ENCODE measurements at regions not wholly inside any gene's neighbourhood (a gene's known extent, or its start where the extent isn't known, plus 50 kb on each side); places are given as distances from the start of the nearest gene placed in this dataset.
A peak's percentile ranks its signal among the peaks of the same experiment; 100 is the strongest.

- H3K27me3 Mint-ChIP-seq (ENCODE audit: low read depth): no peaks in the 10 kb centered on the region
- H3K27ac Mint-ChIP-seq: no peak overlapping the region
- H3K36me3 Mint-ChIP-seq (ENCODE audit: low read depth): no peaks in the 10 kb centered on the region
- H3K9me3 Mint-ChIP-seq: peaks cover 37% of the 10 kb centered on the region
- H3K4me3 Mint-ChIP-seq: no peak overlapping the region
- no peaks in the 10 kb centered on the region for H3K4me1 Mint-ChIP-seq
- TF ChIP-seq, protein P1, sequence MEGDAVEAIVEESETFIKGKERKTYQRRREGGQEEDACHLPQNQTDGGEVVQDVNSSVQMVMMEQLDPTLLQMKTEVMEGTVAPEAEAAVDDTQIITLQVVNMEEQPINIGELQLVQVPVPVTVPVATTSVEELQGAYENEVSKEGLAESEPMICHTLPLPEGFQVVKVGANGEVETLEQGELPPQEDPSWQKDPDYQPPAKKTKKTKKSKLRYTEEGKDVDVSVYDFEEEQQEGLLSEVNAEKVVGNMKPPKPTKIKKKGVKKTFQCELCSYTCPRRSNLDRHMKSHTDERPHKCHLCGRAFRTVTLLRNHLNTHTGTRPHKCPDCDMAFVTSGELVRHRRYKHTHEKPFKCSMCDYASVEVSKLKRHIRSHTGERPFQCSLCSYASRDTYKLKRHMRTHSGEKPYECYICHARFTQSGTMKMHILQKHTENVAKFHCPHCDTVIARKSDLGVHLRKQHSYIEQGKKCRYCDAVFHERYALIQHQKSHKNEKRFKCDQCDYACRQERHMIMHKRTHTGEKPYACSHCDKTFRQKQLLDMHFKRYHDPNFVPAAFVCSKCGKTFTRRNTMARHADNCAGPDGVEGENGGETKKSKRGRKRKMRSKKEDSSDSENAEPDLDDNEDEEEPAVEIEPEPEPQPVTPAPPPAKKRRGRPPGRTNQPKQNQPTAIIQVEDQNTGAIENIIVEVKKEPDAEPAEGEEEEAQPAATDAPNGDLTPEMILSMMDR (IDR thresholded peaks at IDR 0.05; ENCODE audit: unreplicated experiment in 3 of 3): no peak
These were observed 585.7 kb upstream of the PABPC4L start for GRCh38 chr4:134787315-134787714.

- Mint-ChIP-seq H3K36me3 (ENCODE audit: low read depth) (no peaks in the 10 kb centered on the region), H3K27me3 (ENCODE audit: low read depth) (no peaks in the 10 kb centered on the region), H3K4me3 (no peak overlapping the region), H3K27ac (peak overlapping the region in 2 of 3 experiments; percentile 39 to 88), H3K9me3 (peaks cover 22% of the 10 kb centered on the region), H3K4me1 (no peaks in the 10 kb centered on the region)
- TF ChIP-seq, protein P1 (IDR thresholded peaks at IDR 0.05; ENCODE audit: unreplicated experiment in 3 of 3): no peak
These were observed 578.7 kb upstream of the PABPC4L start for GRCh38 chr4:134780244-134780643.

- no peaks in the 10 kb centered on the region for H3K4me1 Mint-ChIP-seq
These were observed 576.0 kb upstream of the PABPC4L start for GRCh38 chr4:134777606-134778005.

GRCh38 chr4:134773497-134774000, 572.0 kb upstream of the PABPC4L start:
- TF ChIP-seq, protein P1 (IDR thresholded peaks at IDR 0.05; ENCODE audit: unreplicated experiment in 3 of 3): no peak
- Mint-ChIP-seq H3K9me3 (peaks cover 9% of the 10 kb centered on the region), H3K36me3 (ENCODE audit: low read depth) (no peaks in the 10 kb centered on the region), H3K4me1 (no peaks in the 10 kb centered on the region), H3K4me3 (no peak overlapping the region), H3K27ac (no peak overlapping the region), H3K27me3 (ENCODE audit: low read depth) (no peaks in the 10 kb centered on the region)

More at GRCh38 chr4:134777606-134778005, 576.0 kb upstream of the PABPC4L start:
- TF ChIP-seq, protein P1 (IDR thresholded peaks at IDR 0.05; ENCODE audit: unreplicated experiment in 3 of 3): peak; percentile 35 to 46 (median 43)
- no peak overlapping the region for H3K27ac Mint-ChIP-seq
- H3K4me3 Mint-ChIP-seq: no peak overlapping the region
- H3K9me3 Mint-ChIP-seq: peaks cover 9% of the 10 kb centered on the region
- no peaks in the 10 kb centered on the region for H3K27me3 Mint-ChIP-seq (ENCODE audit: low read depth)
- no peaks in the 10 kb centered on the region for H3K36me3 Mint-ChIP-seq (ENCODE audit: low read depth)

GRCh38 chr4:134762053-134762452, 560.5 kb upstream of the PABPC4L start:
- Mint-ChIP-seq H3K4me3 (no peak overlapping the region), H3K9me3 (no peaks in the 10 kb centered on the region), H3K36me3 (ENCODE audit: low read depth) (no peaks in the 10 kb centered on the region), H3K27me3 (ENCODE audit: low read depth) (no peaks in the 10 kb centered on the region), H3K4me1 (no peaks in the 10 kb centered on the region), H3K27ac (no peak overlapping the region)
- TF ChIP-seq, protein P1 (IDR thresholded peaks at IDR 0.05; ENCODE audit: unreplicated experiment in 3 of 3): no peak

GRCh38 chr4:134756421-134756820, 554.8 kb upstream of the PABPC4L start:
- Mint-ChIP-seq H3K9me3 (no peaks in the 10 kb centered on the region), H3K27ac (no peak overlapping the region), H3K27me3 (ENCODE audit: low read depth) (no peaks in the 10 kb centered on the region), H3K4me3 (no peak overlapping the region), H3K36me3 (ENCODE audit: low read depth) (no peaks in the 10 kb centered on the region), H3K4me1 (peaks cover 4% of the 10 kb centered on the region)
- TF ChIP-seq, protein P1 (IDR thresholded peaks at IDR 0.05; ENCODE audit: unreplicated experiment in 3 of 3): no peak

Data from nephron (organoid).